ENCODE measurements at regions not wholly inside any gene's neighbourhood (a gene's known extent, or its start where the extent isn't known, plus 50 kb on each side); places are given as distances from the start of the nearest gene placed in this dataset.

DNA sequence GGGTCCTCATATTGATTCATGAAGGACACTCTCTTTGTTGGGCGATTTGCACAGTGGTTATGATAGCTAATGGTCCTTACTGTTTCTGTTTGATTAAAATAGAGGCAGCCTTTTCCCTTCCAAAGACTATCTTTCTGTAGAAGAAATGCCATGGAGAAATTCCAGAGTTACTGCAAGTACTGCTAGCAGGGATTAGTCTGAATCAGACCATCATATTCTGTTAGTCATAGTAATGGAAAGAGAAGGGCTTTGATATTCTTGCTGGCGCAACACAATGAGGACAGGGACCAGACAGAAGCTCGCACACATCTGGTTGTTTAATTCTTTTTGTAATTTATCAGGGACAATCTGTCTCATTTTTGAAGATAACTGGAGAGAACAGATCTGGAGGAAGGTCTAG is 304.5 kb upstream of the FZD8 start:
- no peak overlapping the region for H3K27ac ChIP-seq (ENCODE audit: low read length)
- H3K4me2 ChIP-seq (ENCODE audit: low read length) = no peak overlapping the region
- no peaks in the 10 kb centered on the region for H3K27me3 ChIP-seq (ENCODE audit: low read depth, low read length)
- H3K79me2 ChIP-seq (ENCODE audit: low read length) = no peaks in the 10 kb centered on the region
- H2AFZ ChIP-seq (ENCODE audit: low read depth, low read length) = no peak overlapping the region
- no peaks in the 10 kb centered on the region for H4K20me1 ChIP-seq (ENCODE audit: insufficient read depth, low read length)
- TF ChIP-seq EZH2phosphoT487 (IDR thresholded peaks at IDR 0.05; ENCODE audit: low read depth) = no peak
- H3K4me1 ChIP-seq (ENCODE audit: low read length) = no peaks in the 10 kb centered on the region
- H3K36me3 ChIP-seq (replicated peaks; ENCODE audit: low read depth, low read length) = no peaks in the 10 kb centered on the region
- no peak overlapping the region for H3K4me3 ChIP-seq (ENCODE audit: low read length)
- H3K9ac ChIP-seq (ENCODE audit: low read length) = no peak overlapping the region
- no peaks in the 10 kb centered on the region for H3K9me3 ChIP-seq (ENCODE audit: insufficient read depth, low read length)

- Histone ChIP-seq H3K9me3 (ENCODE audit: insufficient read depth, low read length) (no peaks in the 10 kb centered on the region), H2AFZ (ENCODE audit: low read depth, low read length) (no peak overlapping the region), H3K36me3 (replicated peaks; ENCODE audit: low read depth, low read length) (no peaks in the 10 kb centered on the region), H3K4me1 (ENCODE audit: low read length) (no peaks in the 10 kb centered on the region), H4K20me1 (ENCODE audit: insufficient read depth, low read length) (no peaks in the 10 kb centered on the region), H3K79me2 (ENCODE audit: low read length) (no peaks in the 10 kb centered on the region), H3K4me3 (ENCODE audit: low read length) (no peak overlapping the region), H3K9ac (ENCODE audit: low read length) (no peak overlapping the region), H3K27ac (ENCODE audit: low read length) (no peak overlapping the region), H3K4me2 (ENCODE audit: low read length) (no peak overlapping the region), H3K27me3 (ENCODE audit: low read depth, low read length) (no peaks in the 10 kb centered on the region)
- TF ChIP-seq EZH2phosphoT487 (IDR thresholded peaks at IDR 0.05; ENCODE audit: low read depth) (no peak), CTCF (IDR thresholded peaks at IDR 0.05; ENCODE audit: low read depth, low read length) (no peak)
Measured at GRCh38 chr10:35942057-35942456, 300.0 kb upstream of the FZD8 start.

GRCh38 chr10:35940141-35941041 is 298.3 kb upstream of the FZD8 start:
- Histone ChIP-seq H3K79me2 (ENCODE audit: low read length) (no peaks in the 10 kb centered on the region), H3K27me3 (ENCODE audit: low read depth, low read length) (no peaks in the 10 kb centered on the region), H3K4me3 (ENCODE audit: low read length) (no peak overlapping the region), H4K20me1 (ENCODE audit: insufficient read depth, low read length) (no peaks in the 10 kb centered on the region), H3K4me1 (ENCODE audit: low read length) (no peaks in the 10 kb centered on the region), H3K9ac (ENCODE audit: low read length) (no peak overlapping the region), H3K27ac (ENCODE audit: low read length) (no peak overlapping the region), H3K36me3 (replicated peaks; ENCODE audit: low read depth, low read length) (no peaks in the 10 kb centered on the region), H3K9me3 (ENCODE audit: insufficient read depth, low read length) (no peaks in the 10 kb centered on the region), H2AFZ (ENCODE audit: low read depth, low read length) (no peak overlapping the region), H3K4me2 (ENCODE audit: low read length) (no peak overlapping the region)
- TF ChIP-seq CTCF (IDR thresholded peaks at IDR 0.05; ENCODE audit: low read depth, low read length) (no peak), EZH2phosphoT487 (IDR thresholded peaks at IDR 0.05; ENCODE audit: low read depth) (no peak)

GRCh38 chr10:35938160-35938559 is 296.1 kb upstream of the FZD8 start:
- no peaks in the 10 kb centered on the region for H3K9me3 ChIP-seq (ENCODE audit: insufficient read depth, low read length)
- no peak overlapping the region for H3K27ac ChIP-seq (ENCODE audit: low read length)
- H3K4me1 ChIP-seq (ENCODE audit: low read length) = no peaks in the 10 kb centered on the region
- H2AFZ ChIP-seq (ENCODE audit: low read depth, low read length) = no peak overlapping the region
- no peaks in the 10 kb centered on the region for H3K79me2 ChIP-seq (ENCODE audit: low read length)
- H3K36me3 ChIP-seq (replicated peaks; ENCODE audit: low read depth, low read length) = no peaks in the 10 kb centered on the region
- no peaks in the 10 kb centered on the region for H4K20me1 ChIP-seq (ENCODE audit: insufficient read depth, low read length)
- H3K4me3 ChIP-seq (ENCODE audit: low read length) = no peak overlapping the region
- H3K4me2 ChIP-seq (ENCODE audit: low read length) = no peak overlapping the region
- H3K27me3 ChIP-seq (ENCODE audit: low read depth, low read length) = no peaks in the 10 kb centered on the region
- H3K9ac ChIP-seq (ENCODE audit: low read length) = no peak overlapping the region
- TF ChIP-seq EZH2phosphoT487 (IDR thresholded peaks at IDR 0.05; ENCODE audit: low read depth) (no peak), CTCF (IDR thresholded peaks at IDR 0.05; ENCODE audit: low read depth, low read length) (no peak)

All from OCI-LY3 (cell line).